Inflammatory macrophage (primary cell): ENCODE measurements at regions not wholly inside any gene's neighbourhood (a gene's known extent, or its start where the extent isn't known, plus 50 kb on each side); places are given as distances from the start of the nearest gene placed in this dataset.
A peak's percentile ranks its signal among the peaks of the same experiment; 100 is the strongest.

ENCODE experiments used
- DNase-seq, 2 donors: peaks; one replicate each; pipeline ENCODE4 v3.0.0-alpha.2; 2020 to 2022

DNA sequence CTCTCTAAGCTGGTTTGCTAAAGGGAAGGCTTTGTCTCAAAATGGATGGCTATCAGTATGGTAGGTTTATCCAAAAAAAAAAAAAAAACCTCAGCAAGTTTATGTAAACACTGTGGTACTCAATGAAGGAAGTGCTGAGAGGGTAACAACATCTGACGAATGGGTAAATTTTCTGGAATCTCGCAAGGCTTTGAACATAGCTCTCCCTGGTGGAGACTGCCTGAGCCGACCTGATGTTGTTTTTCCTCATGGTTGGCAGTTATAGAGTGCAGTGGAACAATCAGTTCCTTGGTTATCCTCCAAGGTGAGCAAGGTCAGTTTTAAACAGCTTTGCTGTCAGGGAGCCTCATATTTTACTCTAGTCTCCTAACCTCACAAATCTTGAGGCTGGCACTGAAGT, 94.6 kb downstream of the ZPLD1 start:
- DNase-seq = no peak

DNA sequence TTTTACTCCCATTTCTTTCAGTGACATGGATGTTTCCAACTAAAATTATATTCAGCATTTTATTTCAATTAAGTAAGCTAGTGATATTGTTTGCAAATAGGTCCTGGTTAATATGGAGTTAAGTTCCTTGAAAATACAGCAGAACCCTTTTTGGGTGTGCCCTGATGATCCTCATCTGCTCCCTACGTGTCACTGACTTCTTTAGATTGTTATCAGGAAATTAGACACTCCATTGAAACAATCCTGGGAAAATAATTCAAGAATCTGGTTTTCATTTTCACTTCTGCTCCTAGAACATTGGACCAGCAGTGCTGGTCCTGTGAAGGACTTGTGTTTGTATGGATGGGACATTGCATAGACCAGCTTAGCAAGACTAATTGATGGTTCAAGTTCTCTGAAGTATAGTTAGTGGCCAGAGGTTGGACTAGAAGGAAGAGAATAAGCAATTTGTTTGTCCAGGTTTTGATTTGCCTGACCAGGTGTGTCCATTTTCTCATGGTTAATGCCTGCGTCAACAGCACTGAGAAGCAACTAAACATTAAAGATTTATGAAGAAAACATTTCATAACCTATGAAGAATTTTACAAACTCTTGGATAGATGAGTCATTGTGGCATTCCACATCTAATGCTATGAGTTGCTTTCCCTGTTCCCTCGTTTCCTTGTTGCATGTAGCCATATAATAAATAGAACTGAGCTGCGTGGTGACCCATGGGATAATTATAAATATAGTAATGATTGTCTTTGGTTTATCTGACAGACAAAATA, 95.8 kb downstream of the ZPLD1 start:
- DNase-seq = no peak

DNA sequence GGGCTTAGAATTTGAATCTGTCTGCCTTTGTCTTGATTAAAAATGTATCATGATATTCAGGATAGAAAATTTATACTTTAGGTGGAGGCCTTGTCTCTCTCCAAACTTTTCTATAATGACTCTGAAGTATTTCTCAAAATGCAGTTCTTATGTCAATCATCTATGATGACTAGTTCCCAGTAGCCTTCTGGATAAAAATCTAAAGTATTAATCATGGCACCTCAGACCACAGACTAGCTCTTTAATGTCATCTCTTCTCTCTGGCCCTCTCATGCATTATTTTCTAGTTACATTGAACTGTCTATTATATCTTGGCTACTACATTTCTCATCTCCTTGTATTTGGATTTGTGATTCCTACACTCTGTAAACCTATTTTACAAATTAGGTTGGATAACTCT, 96.9 kb downstream of the ZPLD1 start:
- DNase-seq = no peak

DNA sequence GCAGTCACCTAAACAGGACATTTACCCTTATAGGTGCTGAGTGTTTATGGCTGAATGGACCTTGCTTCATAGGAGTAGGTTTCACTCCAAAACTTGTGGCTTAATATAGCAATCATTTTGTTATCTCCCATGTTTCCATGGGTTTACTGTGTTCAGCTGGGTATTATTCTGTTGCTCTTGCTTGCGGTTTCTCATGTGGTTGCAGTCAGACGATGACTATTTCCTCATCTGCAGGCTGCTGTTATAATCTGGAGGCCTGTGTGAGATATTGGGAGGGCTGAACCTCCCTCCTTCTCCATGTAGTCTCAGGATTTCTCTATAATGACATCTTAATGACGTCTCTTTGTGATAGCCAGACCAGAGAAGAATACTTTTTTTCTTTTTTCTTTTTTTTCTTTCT, 98.1 kb downstream of the ZPLD1 start:
- DNase-seq = peak; percentile 34 to 51

DNA sequence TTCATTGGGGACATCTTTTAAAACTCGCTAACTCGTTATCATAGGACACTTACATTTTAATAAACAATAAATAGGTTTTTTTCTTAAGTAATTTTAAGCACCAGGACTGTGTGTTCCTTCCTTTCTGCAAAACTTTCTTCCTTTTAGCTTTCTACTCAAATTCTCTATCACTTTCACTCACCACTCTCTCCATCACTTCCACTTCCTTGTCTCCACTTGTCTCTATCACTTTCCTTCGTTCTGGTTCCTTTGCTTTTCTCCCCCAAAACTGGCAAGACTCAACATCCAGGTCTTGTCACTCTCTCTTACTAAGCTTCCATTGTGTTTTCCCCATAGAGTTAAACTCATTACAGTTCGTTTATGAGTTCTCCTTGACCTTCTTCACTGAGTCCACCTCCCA, 99.0 kb downstream of the ZPLD1 start:
- DNase-seq = no peak

DNA sequence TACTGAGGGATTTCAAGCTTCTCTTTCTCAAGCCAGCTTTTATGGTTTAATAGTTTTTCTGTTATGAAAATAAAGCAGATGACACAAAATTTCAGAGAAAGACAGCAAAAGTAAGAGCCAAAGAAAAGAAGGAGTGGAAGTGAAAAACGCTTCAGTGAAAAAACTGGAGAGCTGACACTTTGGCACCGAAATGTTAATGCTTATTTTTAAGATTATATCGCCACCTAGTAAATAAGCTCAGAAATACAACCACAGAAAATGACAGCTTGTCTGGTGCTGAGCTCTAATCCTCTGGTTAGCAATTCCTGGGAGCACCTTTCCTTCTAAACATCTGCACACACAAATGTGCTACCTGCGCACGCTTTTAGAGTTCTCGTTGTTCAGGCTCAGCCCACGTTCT, 101.6 kb downstream of the ZPLD1 start:
- DNase-seq = peak; percentile 14 to 54

DNA sequence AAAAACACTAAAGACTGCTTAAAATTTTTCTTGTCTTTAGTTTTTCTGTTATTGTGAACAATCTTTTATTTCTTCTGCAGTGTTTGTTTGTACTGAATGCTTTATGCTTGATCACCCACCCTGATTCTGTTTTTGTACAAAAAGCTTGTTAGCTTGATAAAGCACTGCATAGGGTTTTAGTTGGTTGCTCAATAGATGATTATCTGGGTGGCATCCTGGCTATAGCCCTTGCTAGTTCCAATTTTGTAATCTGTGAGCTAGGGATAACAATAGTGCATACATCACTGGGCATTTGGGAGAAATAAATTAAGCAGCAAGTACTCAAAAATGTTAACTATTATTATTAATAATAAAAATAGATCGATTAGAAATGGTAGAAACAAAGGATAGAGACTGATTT, 102.3 kb downstream of the ZPLD1 start:
- no peak for DNase-seq

DNA sequence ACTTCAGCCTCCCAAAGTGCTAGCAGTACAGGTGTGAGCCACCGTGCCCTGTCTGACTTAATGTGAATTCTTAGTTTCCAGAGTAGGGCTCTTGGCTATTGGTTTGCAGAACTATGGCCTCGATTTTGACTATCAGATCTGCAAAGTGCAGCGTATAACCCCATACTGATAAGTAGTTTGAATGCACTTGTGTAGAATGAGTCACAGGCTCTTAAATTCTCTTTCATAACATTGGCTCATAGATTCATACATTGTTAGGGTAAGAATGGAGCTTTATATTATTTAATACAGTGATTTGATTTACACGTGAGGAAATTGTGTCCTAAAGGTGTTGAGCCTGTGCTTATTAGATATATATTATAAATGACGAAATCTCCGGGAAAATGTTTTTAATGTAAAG, 109.9 kb downstream of the ZPLD1 start:
- no peak for DNase-seq

DNA sequence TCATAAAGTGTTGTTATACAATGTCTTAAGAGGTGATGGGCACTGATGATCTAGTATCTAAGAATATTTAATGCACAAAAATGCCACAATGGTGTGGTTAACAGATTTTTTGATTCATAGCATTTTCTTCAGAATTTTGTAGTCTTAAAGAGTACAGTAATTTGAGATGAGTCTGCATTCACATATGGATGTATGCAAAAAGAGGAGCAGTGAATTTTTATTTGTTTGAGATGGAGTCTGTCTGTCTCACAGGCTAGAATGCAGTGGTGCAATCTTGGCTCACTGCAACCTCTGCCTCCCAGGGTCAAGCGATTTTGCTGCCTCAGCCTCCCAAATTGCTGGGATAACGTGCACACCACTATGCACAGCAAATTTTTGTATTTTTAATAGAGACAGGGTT, 110.5 kb downstream of the ZPLD1 start:
- DNase-seq = no peak

DNA sequence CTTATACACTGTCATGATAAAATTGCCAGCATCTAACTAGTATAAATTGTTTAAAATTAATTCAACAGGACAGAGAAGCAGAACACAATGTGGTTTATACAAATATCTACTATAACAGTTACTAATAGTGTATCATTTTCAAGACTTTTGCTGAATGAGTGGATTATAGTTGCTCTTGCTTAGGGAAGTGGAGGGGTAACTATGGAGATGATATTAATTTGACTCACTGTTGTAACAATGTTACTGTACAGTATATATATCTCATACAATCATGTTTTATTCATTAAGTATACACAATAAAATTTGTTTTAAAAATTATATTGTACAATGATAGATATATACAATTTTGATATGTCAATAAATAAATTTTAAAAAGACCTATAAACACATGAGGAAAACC, 119.1 kb downstream of the ZPLD1 start:
- DNase-seq = no peak

DNA sequence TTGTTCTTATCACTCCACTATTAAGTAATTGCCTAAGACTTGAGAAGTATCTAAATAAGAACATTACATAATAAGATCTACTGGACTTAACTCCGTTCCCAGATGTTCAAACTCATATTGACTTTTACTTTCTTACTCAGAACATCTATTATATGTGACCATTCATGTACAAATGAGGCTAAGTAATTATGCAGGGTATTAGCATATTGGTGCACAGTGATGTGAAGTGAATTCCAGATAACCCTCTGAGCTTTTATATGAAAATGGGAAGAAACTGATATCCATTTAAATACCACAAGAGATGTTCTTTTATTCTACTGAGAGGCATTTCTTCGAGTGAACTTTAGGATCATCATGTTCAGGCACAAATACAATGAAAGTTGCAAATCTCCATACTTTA, 135.7 kb downstream of the ZPLD1 start:
- DNase-seq = no peak

DNA sequence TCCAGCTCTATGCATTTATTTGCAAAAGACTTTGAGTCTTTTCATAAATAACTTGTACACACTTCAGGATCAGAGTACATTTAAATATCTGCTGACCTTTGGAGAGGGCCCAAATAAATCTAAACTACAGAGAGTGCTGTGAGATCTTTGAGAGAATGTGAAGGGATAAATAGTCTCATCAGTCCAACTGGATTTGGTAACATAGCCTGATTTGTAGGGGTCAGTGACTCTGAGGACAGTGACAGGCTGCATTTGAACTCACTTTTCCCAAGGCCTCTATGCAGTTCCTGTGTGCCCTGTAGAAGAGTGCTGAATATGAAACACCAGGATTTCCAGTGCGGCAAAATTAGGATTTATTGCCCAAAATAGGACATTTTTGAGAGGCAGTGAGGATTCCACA, 136.2 kb downstream of the ZPLD1 start:
- no peak for DNase-seq

DNA sequence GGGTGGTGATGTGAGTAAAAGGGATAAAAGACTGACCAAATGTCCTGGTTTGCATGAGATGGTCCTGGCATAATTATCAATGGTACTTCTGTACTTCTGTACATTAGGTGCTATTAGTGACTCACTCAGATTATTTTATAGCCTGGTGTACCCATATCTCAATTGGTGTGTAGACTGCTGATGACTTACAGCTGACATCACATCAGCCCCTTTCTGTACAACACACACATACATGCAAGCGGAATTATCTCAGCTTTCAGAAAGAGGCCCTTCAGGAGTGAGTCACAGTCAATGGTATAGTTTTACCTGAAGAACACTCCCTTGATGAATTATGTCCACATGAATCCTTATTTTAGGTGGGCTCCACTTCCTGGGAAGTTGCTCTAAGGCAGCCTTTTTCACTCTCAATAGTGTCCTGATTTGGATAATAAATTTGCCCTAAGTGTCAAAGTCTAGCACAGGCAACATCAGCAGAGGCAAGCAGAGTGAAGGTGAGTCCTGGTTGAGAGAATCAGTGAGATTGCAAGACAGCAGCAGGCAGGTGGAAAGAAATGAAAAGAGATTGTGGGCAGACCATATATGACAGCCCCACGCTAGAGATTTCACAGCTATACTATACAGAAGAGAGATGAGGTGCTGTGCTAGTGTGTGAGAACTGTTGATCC, 137.0 kb downstream of the ZPLD1 start:
- DNase-seq = no peak

DNA sequence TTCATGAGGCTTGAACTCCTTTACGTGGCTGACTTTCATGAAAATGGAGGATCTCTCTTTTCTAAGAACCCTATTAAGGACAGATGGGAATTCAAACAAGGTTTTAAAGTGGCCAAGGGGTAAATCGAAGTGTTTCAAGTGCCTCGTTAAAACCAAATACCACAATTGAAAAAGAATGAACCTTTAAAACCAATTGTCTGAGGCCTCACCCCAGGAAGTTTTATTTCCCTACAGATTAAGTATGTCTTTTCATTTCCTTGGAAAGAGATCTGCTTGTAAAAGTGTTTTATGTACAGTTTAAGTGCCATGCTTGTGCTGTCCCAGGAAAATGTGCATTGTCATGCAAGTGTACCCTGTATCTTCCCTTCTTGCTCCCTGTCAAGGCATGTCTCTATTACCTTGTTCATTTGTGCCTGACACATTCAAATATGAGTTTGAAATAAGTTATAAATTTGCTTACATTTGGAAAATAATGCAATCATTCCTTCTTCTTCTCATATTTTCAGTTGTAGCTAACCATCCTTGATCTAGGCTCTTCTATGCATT, 138.7 kb downstream of the ZPLD1 start:
- no peak for DNase-seq

DNA sequence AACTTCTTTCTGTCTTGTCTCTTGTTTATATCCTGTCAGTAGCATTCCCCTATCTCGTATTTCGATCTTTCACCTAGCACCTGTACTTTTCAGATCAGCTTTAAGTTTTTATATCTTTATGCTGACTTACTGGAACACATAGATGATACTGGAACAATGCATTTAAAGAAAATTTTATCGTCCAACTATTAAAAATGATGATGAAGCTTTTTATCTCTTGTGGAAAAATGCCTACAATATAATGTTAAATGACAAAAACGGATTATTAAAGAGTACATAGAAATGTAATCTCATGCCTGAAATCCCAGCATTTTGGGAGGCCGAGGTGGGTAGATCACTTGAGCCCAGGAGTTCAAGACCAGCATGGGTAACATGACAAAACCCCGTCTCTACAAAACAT, 139.5 kb downstream of the ZPLD1 start:
- DNase-seq = no peak

DNA sequence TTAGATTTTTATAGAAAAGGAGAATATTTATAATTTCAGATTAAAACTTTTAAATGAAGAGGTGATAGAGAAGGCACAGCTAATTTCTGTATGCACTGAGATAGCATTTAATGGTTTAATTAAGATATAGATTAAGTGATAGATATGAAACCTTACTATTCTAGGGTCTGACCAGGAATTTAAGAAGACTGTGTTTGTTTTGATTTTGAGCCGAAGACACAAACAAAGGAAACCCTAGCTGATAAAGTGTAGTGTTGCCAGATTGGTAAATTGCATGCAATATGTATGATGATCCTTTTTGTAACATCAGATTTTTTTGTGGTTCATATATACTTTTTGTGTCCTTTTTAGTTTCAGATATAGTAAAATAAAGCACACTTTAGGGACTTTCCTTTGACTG, 141.8 kb downstream of the ZPLD1 start:
- no peak for DNase-seq

DNA sequence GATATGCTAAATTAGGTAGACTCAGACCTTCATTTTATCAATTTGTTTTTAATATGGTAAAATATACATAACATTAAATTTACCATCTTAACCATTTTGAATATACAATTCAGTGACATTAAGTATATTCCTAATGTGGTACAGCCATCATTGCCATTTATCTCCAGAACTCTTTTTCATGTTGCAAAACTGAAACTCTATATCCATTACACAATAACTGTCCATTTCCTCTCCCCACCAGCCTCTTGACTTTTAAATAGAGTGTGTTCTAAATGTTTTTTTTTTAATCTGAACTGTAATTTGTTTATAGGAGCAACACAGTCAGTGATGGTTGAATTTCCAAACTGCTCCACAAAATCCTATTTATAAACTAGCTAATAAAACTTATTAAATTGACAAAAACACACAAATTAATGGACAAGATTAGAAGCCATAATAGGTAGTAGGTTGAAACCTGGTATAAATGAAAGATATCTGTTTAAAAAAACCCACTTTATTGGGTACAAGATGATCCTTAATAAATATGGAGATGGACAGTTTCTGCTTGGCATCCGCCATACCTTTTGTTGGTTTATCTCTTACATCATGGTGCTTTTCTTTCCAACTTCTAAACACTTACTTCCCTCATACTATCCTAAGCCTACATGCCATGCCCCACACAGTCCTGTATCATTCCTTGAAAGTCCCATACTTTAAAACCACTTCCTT, 142.4 kb downstream of the ZPLD1 start:
- DNase-seq = no peak

DNA sequence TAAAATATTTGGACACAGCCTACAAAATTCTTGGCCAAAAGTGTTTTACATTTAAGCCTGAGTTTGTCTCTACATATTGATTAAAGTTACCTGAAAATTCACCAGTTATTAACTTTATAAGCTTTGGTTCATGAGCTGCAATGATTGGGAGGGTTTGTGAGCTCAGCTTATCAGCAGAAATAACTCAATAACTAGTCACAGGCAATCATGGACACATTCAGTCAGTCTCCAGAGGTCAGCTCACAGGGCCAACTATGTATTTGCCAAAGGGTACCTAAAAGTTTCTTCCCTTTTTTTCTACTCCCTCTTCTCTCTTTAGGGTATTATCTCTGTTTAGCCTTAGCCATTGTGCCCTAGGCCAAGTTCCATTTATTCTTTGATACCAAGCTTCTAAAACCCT, 145.9 kb downstream of the ZPLD1 start:
- no peak for DNase-seq

DNA sequence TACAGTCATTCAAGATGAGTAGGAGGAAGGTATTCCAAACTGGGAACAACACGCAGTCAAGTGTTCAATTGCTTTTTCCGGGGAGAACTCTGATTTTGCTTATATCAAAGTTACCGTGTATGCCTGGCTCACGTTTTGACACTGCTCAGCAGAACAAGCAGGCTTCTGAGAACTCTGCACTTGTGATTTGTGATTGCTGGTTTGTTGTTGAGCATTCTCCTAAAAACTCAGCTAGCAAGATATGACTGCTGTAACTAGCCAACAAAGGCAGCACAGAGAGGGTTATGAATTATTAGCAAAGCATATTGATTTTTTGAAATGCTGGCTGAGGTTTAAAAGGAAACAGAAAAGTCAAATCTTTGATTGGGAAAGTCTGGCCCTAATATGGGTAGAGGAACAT, 151.7 kb downstream of the ZPLD1 start:
- DNase-seq = no peak

DNA sequence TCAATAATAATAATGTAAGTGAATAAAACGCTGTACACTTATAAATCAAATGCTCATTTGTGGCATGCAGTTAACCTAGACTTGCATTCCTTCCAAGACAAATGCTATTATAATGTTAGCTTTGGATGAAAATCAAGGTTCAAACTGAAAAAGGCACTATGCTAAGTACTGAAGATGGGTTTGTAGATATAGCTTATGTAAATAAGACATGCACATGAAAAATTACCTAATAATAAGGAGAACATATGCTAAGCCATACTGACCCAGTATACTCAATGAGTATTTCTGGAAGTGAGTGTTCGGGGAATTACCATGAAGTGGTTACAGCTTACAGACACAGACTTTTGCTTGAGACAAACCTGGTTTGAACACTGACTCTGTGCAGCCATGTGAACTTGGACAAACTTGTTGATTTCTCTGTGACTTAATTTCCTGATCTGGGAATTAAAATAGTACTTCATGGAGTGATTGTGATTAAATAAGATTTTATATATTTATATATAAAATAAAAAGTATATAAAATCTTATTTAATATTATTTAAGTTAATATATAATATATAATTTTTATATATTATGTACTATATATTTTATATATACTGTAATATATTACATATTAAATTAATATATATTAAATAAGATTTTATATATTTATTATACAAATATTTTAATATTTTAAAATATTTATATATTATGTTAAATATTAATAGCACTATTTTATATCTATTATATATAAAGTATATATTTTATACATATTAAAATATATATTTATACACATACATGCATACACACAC, 159.2 kb downstream of the ZPLD1 start:
- DNase-seq = no peak

DNA sequence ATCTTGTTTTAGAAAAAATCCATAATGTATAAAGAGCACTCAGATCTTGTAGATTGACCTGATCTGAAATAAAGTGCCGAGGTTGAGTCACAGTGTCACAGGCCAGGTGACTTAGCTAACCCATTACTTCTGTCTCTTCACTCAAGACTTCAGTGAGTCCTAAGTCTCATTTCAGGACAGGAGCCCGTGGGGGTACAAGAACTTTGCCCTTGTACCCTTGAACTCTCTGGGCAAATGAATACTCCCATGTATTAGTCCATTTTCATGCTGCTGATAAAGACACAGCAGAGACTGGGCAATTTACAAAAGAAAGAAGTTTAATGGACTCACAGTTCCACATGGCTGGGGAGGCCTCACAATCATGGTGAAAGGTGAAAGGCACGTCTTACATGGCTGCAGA, 160.2 kb downstream of the ZPLD1 start:
- DNase-seq = no peak

DNA sequence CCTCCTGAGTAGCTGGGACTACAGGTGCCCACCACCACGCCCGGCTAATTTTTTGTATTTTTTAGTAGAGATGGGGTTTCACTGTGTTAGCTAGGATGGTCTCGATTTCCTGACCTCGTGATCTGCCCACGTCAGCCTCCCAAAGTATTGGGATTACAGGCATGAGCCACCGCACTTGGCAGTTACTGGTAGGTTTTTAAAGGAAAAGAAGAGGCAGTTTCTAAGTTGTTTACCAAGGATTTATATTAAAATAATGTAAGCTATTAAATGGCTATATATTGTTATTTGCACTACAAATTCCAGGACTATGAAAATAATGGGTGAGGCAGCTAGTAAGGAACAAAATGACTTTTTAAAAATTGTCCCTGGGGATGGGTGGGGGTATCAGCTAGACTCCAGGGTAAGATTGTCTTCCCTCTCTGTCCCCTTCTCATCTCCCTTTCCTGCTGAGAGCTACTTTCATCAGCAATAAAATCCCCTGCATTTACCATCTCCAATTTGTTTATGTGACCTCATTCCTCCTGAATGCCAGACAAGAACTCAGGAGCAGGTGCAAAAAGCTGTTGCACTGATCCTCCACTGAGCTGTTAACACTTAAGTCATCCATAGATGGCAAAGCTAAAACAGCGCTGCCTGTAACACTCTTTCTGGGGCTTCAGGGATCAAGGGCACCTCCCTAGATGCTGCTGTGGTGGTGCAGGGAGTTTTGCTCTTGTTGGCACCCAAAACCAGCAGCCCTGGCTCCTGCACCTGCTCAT, 165.2 kb downstream of the ZPLD1 start:
- no peak for DNase-seq
